ENCODE measurements at regions not wholly inside any gene's neighbourhood (a gene's known extent, or its start where the extent isn't known, plus 50 kb on each side); places are given as distances from the start of the nearest gene placed in this dataset.

- TF ChIP-seq CTCF (conservative IDR thresholded peaks at IDR 0.05) (no peak), ZFX (IDR thresholded peaks at IDR 0.05) (no peak)
Measured at GRCh38 chr5:107275333-107275732, 395.4 kb downstream of the EFNA5 start.
